Endothelial cell (in vitro differentiated cells): ENCODE measurements at regions not wholly inside any gene's neighbourhood (a gene's known extent, or its start where the extent isn't known, plus 50 kb on each side); places are given as distances from the start of the nearest gene placed in this dataset.
"Not testable (repeated sequence)": the region's sequence is repeated elsewhere in the genome, so short reads cannot be mapped to it uniquely, and the experiment has no call there.

Source experiments
- DNase-seq: peaks from one replicate; pipeline ENCODE4 v3.0.0; 2021; ENCODE audit warnings: low spot score
- H3K27ac Mint-ChIP-seq: one replicate; pipeline ENCODE4 v1.8.0; 2021; ENCODE audit warnings: mixed read lengths, inconsistent platforms; ENCODE audit not compliant: unreplicated experiment
- H3K27me3 Mint-ChIP-seq: one replicate; pipeline ENCODE4 v1.8.0; 2021; ENCODE audit warnings: mild to moderate bottlenecking, moderate library complexity, mixed read lengths, inconsistent platforms; ENCODE audit not compliant: unreplicated experiment
- H3K36me3 Mint-ChIP-seq: one replicate; pipeline ENCODE4 v1.8.0; 2021; ENCODE audit warnings: mild to moderate bottlenecking, low read depth, mixed read lengths, inconsistent platforms; ENCODE audit not compliant: unreplicated experiment
- H3K4me1 Mint-ChIP-seq: one replicate; pipeline ENCODE4 v1.8.0; 2021; ENCODE audit warnings: mild to moderate bottlenecking, mixed read lengths, inconsistent platforms; ENCODE audit not compliant: unreplicated experiment
- H3K4me3 Mint-ChIP-seq: one replicate; pipeline ENCODE4 v1.8.0; 2021; ENCODE audit warnings: mild to moderate bottlenecking, mixed read lengths, inconsistent platforms; ENCODE audit not compliant: unreplicated experiment
- H3K9me3 Mint-ChIP-seq: one replicate; pipeline ENCODE4 v1.8.0; 2021; ENCODE audit warnings: mixed read lengths, inconsistent platforms; ENCODE audit not compliant: unreplicated experiment
- CTCF ChIP-seq: fragments of 200-600 bp; sonication (generic); IDR thresholded peaks from one replicate; pipeline ENCODE4 v1.5.0; 2021; ENCODE audit warnings: antibody characterized with exemption; ENCODE audit not compliant: unreplicated experiment

GRCh38 chr17:20774472-20775135, 195.1 kb downstream of the CDRT15L2 start:
- Mint-ChIP-seq H3K4me3 (no peak overlapping the region), H3K9me3 (no peaks in the 10 kb centered on the region), H3K36me3 (no peaks in the 10 kb centered on the region), H3K27me3 (no peaks in the 10 kb centered on the region), H3K4me1 (no peaks in the 10 kb centered on the region), H3K27ac (no peak overlapping the region)
- no peak for DNase-seq
- TF ChIP-seq CTCF, result no peak

- Mint-ChIP-seq H3K9me3 (no peaks in the 10 kb centered on the region), H3K4me1 (no peaks in the 10 kb centered on the region), H3K36me3 (no peaks in the 10 kb centered on the region), H3K4me3 (no peak overlapping the region), H3K27me3 (no peaks in the 10 kb centered on the region), H3K27ac (no peak overlapping the region)
- TF ChIP-seq CTCF, result no peak
- no peak for DNase-seq
These were observed 195.8 kb downstream of the CDRT15L2 start for GRCh38 chr17:20775331-20775730.

- H3K4me1 Mint-ChIP-seq, result no peaks in the 10 kb centered on the region
- DNase-seq, result no peak
- no peaks in the 10 kb centered on the region for H3K36me3 Mint-ChIP-seq
- H3K27me3 Mint-ChIP-seq, result no peaks in the 10 kb centered on the region
- H3K9me3 Mint-ChIP-seq, result no peaks in the 10 kb centered on the region
- TF ChIP-seq CTCF, result no peak
- H3K27ac Mint-ChIP-seq, result no peak overlapping the region
- H3K4me3 Mint-ChIP-seq, result no peak overlapping the region
These were observed 200.0 kb downstream of the CDRT15L2 start for GRCh38 chr17:20779521-20779920.

- no peaks in the 10 kb centered on the region for H3K36me3 Mint-ChIP-seq
- H3K27me3 Mint-ChIP-seq, result no peaks in the 10 kb centered on the region
- DNase-seq, result no peak
- H3K9me3 Mint-ChIP-seq, result no peaks in the 10 kb centered on the region
- no peak overlapping the region for H3K4me3 Mint-ChIP-seq
- H3K4me1 Mint-ChIP-seq, result no peaks in the 10 kb centered on the region
- H3K27ac Mint-ChIP-seq, result no peak overlapping the region
- no peak for TF ChIP-seq CTCF
These were observed 201.7 kb downstream of the CDRT15L2 start for GRCh38 chr17:20781260-20781659.

GRCh38 chr17:20781869-20782268, 202.3 kb downstream of the CDRT15L2 start:
- not testable (repeated sequence) for H3K27ac Mint-ChIP-seq, H3K36me3 Mint-ChIP-seq, H3K9me3 Mint-ChIP-seq

More at GRCh38 chr17:20781869-20782268, 202.3 kb downstream of the CDRT15L2 start:
- not testable (repeated sequence) for H3K4me3 Mint-ChIP-seq, H3K4me1 Mint-ChIP-seq, H3K27me3 Mint-ChIP-seq, DNase-seq
